ENCODE measurements at regions not wholly inside any gene's neighbourhood (a gene's known extent, or its start where the extent isn't known, plus 50 kb on each side); places are given as distances from the start of the nearest gene placed in this dataset.
"Not testable (repeated sequence)": the region's sequence is repeated elsewhere in the genome, so short reads cannot be mapped to it uniquely, and the experiment has no call there.

- DNase-seq: no peak
Measured at GRCh38 chr2:236348279-236348678, 84.1 kb upstream of the ASB18 start.

- no peak for DNase-seq
Measured at GRCh38 chr2:236348976-236349375, 84.8 kb upstream of the ASB18 start.

GRCh38 chr2:236350426-236350825 lies 86.2 kb upstream of the ASB18 start:
- no peak for DNase-seq

GRCh38 chr2:236351966-236352525 lies 87.8 kb upstream of the ASB18 start:
- DNase-seq: no peak

GRCh38 chr2:236352761-236353593 lies 88.8 kb upstream of the ASB18 start:
- DNase-seq: peak; percentile 4 to 26

GRCh38 chr2:236353594-236353942 lies 89.4 kb upstream of the ASB18 start:
- no peak for DNase-seq

- no peak for DNase-seq
Measured at GRCh38 chr2:236354056-236354940, 90.1 kb upstream of the ASB18 start.

GRCh38 chr2:236354973-236355595 lies 90.9 kb upstream of the ASB18 start:
- DNase-seq: no peak

- DNase-seq: no peak
Measured at GRCh38 chr2:236355911-236356310, 91.7 kb upstream of the ASB18 start.

- DNase-seq: not testable (repeated sequence)
Measured at GRCh38 chr2:236356321-236356720, 92.1 kb upstream of the ASB18 start.

- DNase-seq: not testable (repeated sequence)
Measured at GRCh38 chr2:236358482-236358881, 94.3 kb upstream of the ASB18 start.

GRCh38 chr2:236359426-236360045 lies 95.3 kb upstream of the ASB18 start:
- DNase-seq: no peak

- DNase-seq: no peak
Measured at GRCh38 chr2:236360496-236360895, 96.3 kb upstream of the ASB18 start.

- no peak for DNase-seq
Measured at GRCh38 chr2:236363711-236364277, 99.6 kb upstream of the ASB18 start.

GRCh38 chr2:236365258-236366048 lies 101.2 kb upstream of the ASB18 start:
- no peak for DNase-seq

- no peak for DNase-seq
Measured at GRCh38 chr2:236366049-236366387, 101.8 kb upstream of the ASB18 start.

- no peak for DNase-seq
Measured at GRCh38 chr2:236366397-236366796, 102.2 kb upstream of the ASB18 start.

GRCh38 chr2:236367506-236368289 lies 103.5 kb upstream of the ASB18 start:
- DNase-seq: no peak

GRCh38 chr2:236369661-236370062 lies 105.5 kb upstream of the ASB18 start:
- DNase-seq: no peak

GRCh38 chr2:236370847-236371409 lies 106.7 kb upstream of the ASB18 start:
- DNase-seq: no peak
